Right cardiac atrium (tissue), 5 donors: ENCODE measurements at regions not wholly inside any gene's neighbourhood (a gene's known extent, or its start where the extent isn't known, plus 50 kb on each side); places are given as distances from the start of the nearest gene placed in this dataset.
A peak's percentile ranks its signal among the peaks of the same experiment; 100 is the strongest.

Experiments used
- ATAC-seq, 2 donors: fragments of 200-7000 bp; cut with Tn5 transposase; one replicate each; pipeline versions ENCODE4 v1.8.0 to v1.9.1; 2020; ENCODE audit warnings: moderate library complexity in 2 of 2, mild to moderate bottlenecking in 1 of 2
- DNase-seq, 3 donors: peaks; one replicate each; pipeline ENCODE4 v3.0.0-alpha.2; 2020
- H3K27ac ChIP-seq: one replicate; pipeline ENCODE4 v1.5.1; 2013; ENCODE audit warnings: mild to moderate bottlenecking, low read length, control low read depth, moderate library complexity
- H3K27me3 ChIP-seq: one replicate; pipeline ENCODE4 v1.6.1; 2013; ENCODE audit not compliant: control insufficient read depth, insufficient read depth
- H3K4me1 ChIP-seq: one replicate; pipeline ENCODE4 v1.6.1; 2013; ENCODE audit warnings: low read length; ENCODE audit not compliant: control insufficient read depth, insufficient read depth
- H3K4me3 ChIP-seq: one replicate; pipeline ENCODE4 v1.5.1; 2013; ENCODE audit warnings: low read length, control low read depth
- H3K9me3 ChIP-seq: one replicate; pipeline ENCODE4 v1.6.1; 2013; ENCODE audit warnings: low read length; ENCODE audit not compliant: control insufficient read depth
- WGBS: extraction: QIAGEN DNeasy Blood & Tissue Kit; methylation state at CpG from one replicate; pipeline ENCODE4 v1.1.7; 2013; 5-methylcytosine and 5-hydroxymethylcytosine counted together
- intact Hi-C, 4 donors: fragments of 100-400 bp; cut with DNase I; formaldehyde crosslinking; loops; one replicate each; pipeline versions ENCODE4 v1.11.0 to v1.14.0; 2022 to 2023
- donor health status: healthy with polysubstance abuse.
- donor health status: DM: no; HTN: yes; CAD: no.
- donor health status: DM: no; HTN: no; CAD: no.
- donor health status: DM: no; HTN: yes; CAD: no; lungs with severe emphysema.
- donor health status: DM: yes; HTN: yes; CAD: no.

DNA sequence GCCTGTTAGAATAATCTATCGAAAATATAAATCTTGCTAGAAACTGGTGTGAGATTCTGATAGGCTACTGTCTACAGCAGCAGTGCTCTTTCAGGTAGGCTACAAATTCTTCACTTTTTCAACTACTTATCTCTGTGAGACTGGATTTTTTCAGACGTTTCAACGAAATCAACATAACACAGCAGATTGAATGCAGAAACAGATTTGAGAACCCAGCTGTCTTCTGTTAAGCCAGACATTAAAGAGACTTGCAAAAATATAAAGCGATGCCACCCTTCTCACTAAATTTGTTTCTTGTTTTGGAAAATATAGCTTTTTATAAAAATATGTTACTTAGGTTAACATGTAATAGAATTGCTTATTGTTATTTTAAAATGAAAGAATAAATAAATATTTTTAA is 140.6 kb upstream of the PHACTR1 start:
- WGBS: 73% methylated on average over 4 of the region's 4 CpGs
- intact Hi-C loops: no loop called here
- DNase-seq (no peak), ATAC-seq (no peak)
- Histone ChIP-seq H3K27ac (no peak overlapping the region), H3K27me3 (no peaks in the 10 kb centered on the region), H3K9me3 (no peaks in the 10 kb centered on the region), H3K4me1 (no peaks in the 10 kb centered on the region), H3K4me3 (no peak overlapping the region)

DNA sequence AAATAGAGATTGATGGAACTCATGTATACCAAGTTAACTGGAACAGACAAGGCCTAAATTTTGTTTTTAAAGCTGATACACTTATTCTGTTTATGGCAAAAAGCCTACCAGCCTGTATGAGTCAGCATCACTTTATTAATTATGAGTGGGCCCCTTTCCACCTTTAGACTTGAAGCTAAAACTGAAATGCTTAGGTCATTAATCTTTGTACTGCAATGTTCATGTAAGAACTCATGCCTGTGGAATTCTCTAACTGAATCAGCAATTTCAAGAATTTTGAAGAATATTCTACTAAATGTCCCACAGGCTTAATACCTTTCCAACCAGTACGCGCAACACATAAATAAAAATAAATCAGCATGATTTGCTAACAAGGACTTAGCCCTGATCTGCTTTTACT is 140.2 kb upstream of the PHACTR1 start:
- Histone ChIP-seq H3K27me3 (no peaks in the 10 kb centered on the region), H3K4me1 (no peaks in the 10 kb centered on the region), H3K27ac (no peak overlapping the region), H3K4me3 (no peak overlapping the region), H3K9me3 (no peaks in the 10 kb centered on the region)
- 96% methylated on average over 2 of the region's 2 CpGs for WGBS
- intact Hi-C loops: no loop called here
- ATAC-seq: no peak
- DNase-seq: no peak

DNA sequence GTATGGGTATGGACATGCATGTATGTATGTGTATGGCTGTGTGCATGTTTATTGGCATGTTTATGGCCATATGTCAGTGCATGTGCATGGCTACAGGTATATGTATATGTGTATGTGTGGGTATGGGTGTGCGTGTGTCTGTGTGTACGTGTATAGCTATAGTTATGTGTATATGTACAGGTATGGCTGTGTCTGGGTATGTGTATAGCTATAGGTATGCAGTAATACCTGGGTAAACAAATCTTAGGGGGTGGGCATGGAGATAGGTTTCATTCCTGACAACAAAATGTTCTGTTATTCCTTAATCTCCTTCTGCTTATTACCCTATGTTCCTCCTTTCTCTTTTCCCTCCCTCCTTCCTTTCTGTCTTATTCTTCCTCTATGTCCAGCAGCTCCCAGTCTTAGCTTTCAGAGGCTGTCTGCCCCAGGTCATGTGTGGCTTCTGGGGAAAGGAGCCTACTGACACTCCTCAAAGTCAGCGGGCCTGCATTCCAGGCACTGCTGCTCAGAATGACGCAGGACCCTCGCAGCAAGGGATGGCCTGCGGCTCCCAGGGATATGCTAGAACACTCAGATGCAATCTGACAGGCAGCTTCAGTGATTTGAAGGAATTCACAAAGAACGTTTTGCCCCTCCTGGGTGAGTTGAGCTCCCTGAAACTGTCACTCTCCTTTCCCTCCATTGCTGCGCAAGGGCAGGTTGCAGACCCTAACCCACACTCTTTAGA is 139.3 kb upstream of the PHACTR1 start:
- no peaks in the 10 kb centered on the region for H3K27me3 ChIP-seq
- intact Hi-C loops: no loop called here
- ATAC-seq: no peak
- H3K9me3 ChIP-seq: no peaks in the 10 kb centered on the region
- H3K27ac ChIP-seq: no peak overlapping the region
- 74% methylated on average over 8 of the region's 8 CpGs for WGBS
- DNase-seq: no peak
- no peak overlapping the region for H3K4me3 ChIP-seq
- H3K4me1 ChIP-seq: no peaks in the 10 kb centered on the region

DNA sequence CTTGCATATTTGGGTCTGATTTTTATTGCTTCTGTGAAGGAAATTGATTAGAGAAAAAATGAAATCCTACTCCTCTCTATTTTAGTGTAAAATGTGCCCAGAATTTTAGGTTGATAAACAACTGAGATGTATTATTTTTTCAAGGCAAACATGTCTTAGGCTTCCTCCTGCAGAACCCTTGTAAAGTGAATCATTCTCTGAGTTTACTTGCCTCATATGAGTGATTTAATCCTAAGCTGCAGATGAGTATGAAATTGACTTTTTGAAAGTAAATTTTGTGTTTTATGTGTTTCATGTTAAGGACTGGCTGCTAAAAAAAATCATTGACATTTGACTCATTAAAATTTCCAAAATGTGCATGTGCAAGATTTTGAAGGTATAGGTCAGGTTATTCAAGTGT is 138.5 kb upstream of the PHACTR1 start:
- Histone ChIP-seq H3K4me1 (no peaks in the 10 kb centered on the region), H3K27me3 (no peaks in the 10 kb centered on the region), H3K27ac (no peak overlapping the region), H3K9me3 (no peaks in the 10 kb centered on the region), H3K4me3 (no peak overlapping the region)
- ATAC-seq (no peak), DNase-seq (no peak)
- intact Hi-C loops: no loop called here

DNA sequence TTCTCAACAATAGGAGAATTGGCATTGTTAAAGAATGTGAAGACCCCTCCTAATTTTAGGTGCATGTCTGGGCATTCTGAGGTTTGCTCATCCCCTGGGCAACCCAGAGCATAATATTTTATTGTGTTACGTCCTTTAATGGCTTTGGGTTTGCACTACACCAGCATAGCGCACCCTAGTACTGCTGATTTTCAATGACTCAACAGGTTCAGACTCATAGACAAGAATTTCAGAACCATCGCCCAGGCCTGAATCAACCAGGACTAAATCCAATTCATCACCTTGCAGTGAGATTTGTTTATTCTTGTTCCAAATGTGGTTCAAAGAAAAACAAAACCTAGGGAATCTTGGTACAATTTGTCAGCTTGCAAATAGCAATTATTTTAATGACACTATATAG is 137.8 kb upstream of the PHACTR1 start:
- Histone ChIP-seq H3K4me3 (no peak overlapping the region), H3K27ac (no peak overlapping the region), H3K27me3 (no peaks in the 10 kb centered on the region), H3K9me3 (no peaks in the 10 kb centered on the region), H3K4me1 (no peaks in the 10 kb centered on the region)
- no peak for ATAC-seq
- intact Hi-C loops: no loop called here
- WGBS: 95% methylated on average over 3 of the region's 3 CpGs
- no peak for DNase-seq

DNA sequence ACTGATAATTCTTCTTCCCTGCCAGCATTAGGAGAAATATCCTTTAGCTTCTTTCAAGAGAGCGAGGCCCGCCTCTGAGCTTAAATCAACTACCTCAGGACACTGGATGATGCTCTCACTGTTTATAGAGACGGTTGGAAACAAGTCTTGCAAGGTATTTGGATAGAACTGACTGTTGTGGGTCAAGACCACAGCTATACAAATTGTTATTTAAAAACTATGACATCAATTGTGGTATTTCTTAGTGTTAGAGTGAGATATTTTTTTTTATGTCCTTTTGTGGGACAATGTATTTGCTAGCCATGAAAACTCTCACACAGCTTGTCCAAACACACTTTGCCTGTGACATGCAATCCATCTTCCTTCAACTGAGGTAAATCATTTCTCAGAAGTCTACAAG is 136.3 kb upstream of the PHACTR1 start:
- DNase-seq: no peak
- H3K27me3 ChIP-seq: no peaks in the 10 kb centered on the region
- no peak overlapping the region for H3K4me3 ChIP-seq
- intact Hi-C loops: no loop called here
- ATAC-seq: no peak
- H3K4me1 ChIP-seq: no peaks in the 10 kb centered on the region
- H3K9me3 ChIP-seq: no peaks in the 10 kb centered on the region
- WGBS: 95% methylated on average over 3 of the region's 3 CpGs
- H3K27ac ChIP-seq: no peak overlapping the region

DNA sequence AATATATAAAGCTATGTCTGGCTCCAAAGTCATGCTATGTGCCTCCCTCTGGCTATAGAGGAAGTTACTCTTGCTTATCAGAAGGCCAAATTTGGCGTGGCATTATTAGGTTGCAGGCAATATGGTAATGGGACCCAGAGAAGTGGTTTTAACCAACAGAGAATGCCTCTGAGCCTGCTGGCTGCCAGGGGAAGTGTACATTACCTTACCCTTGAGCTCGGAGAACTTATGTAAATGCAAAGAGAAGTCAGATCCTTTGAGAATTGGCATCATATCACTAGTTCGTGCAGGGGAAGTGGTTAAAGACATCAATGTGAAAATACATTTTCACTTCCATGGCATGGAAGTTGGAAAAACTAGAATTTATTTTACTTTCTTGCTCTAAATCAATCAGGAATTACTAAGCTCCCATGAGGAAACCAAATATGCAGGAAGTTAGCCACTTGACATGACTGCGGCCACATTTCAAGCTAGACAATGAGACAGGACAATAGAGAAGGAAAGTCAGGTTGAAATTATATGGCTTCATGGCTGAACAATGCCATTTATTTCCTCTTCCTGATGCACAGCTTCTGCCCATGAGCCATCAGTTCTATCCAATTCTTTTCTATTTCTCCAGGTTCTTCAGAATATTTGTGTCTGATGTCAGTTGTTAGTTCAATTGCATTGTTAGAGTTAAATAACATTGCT is 134.0 kb upstream of the PHACTR1 start:
- intact Hi-C loops: no loop called here
- peaks cover 3% of the 10 kb centered on the region for H3K4me1 ChIP-seq
- no peak overlapping the region for H3K27ac ChIP-seq
- DNase-seq: no peak
- no peaks in the 10 kb centered on the region for H3K27me3 ChIP-seq
- no peak overlapping the region for H3K4me3 ChIP-seq
- no peak for ATAC-seq
- WGBS: 75% methylated on average over 4 of the region's 4 CpGs
- no peaks in the 10 kb centered on the region for H3K9me3 ChIP-seq

DNA sequence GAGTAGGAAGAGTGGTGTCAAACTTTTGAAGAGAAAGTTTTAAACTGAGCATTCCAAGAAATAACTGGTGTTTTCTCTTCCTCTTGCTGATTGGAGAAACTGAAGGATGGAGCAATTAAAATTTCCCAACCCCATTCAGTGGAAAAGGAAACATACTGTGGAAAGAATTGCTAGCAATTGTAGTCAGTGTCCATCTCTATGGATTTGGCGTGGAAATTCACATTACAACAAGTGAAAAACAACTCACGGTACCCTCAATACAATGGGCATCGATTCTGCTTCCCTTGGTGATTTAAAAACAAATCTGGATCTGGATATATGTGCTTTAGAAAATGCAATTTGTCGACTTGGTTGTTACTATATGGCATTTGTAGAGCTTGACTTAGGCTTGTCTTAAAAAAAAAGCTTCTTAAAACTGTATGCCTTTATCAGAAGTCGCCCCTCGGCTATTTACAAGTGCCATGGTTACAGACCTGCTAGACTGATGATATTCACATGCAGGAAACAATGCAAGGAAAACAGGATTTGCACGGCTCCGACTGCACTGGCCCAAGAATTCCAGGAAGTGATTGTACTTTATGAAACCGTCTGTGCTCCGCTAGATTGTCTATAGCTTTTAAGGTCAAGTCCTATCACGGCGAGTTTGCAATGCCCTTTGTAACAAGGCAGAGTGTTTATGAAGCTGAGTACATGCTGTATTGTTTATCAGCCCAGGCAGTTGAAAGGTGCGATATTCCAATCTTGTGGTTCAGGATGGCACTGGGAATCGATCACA is 131.7 kb upstream of the PHACTR1 start:
- no peak overlapping the region for H3K4me3 ChIP-seq
- 49% methylated on average over 14 of the region's 14 CpGs for WGBS
- peak in 1 of 3 donors; percentile 14 for DNase-seq

DNA sequence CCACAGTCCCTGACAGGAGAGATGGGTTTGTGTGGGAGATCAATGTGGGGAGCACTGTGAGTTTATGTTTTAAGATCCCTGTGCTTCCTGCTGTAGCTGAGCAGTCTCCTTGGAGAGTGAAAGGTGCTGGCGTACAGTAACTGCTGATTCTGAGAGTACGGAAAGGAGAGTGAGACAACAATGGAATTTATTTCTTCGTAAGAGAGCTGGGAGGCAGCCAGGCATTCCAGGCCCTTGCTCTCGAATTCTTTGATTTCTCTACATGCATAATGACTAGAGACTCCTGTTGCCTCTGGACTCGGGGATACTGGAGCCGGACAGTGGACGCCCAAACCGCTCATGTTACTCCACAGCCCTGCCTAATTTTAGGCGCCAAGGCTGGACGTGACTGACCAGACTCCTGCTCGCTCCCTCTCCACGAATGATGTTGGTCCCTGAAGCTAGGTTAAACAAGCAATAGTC is 131.0 kb upstream of the PHACTR1 start:
- Histone ChIP-seq H3K9me3 (no peaks in the 10 kb centered on the region), H3K27me3 (no peaks in the 10 kb centered on the region), H3K4me1 (peaks cover 3% of the 10 kb centered on the region), H3K4me3 (no peak overlapping the region), H3K27ac (peak overlapping the region; percentile 69)
- ATAC-seq: peak; percentile 78 to 82
- peak; percentile 29 to 57 (median 49) for DNase-seq
- intact Hi-C loops: no loop called here
- WGBS: 30% methylated on average over 12 of the region's 12 CpGs

More for the DNA sequence above, 131.7 kb upstream of the PHACTR1 start:
- ATAC-seq: peak; percentile 75 to 86
- H3K4me1 ChIP-seq: peaks cover 3% of the 10 kb centered on the region
- intact Hi-C loops: no loop called here
- no peaks in the 10 kb centered on the region for H3K27me3 ChIP-seq
- peak overlapping the region; percentile 69 for H3K27ac ChIP-seq
- H3K9me3 ChIP-seq: no peaks in the 10 kb centered on the region

DNA sequence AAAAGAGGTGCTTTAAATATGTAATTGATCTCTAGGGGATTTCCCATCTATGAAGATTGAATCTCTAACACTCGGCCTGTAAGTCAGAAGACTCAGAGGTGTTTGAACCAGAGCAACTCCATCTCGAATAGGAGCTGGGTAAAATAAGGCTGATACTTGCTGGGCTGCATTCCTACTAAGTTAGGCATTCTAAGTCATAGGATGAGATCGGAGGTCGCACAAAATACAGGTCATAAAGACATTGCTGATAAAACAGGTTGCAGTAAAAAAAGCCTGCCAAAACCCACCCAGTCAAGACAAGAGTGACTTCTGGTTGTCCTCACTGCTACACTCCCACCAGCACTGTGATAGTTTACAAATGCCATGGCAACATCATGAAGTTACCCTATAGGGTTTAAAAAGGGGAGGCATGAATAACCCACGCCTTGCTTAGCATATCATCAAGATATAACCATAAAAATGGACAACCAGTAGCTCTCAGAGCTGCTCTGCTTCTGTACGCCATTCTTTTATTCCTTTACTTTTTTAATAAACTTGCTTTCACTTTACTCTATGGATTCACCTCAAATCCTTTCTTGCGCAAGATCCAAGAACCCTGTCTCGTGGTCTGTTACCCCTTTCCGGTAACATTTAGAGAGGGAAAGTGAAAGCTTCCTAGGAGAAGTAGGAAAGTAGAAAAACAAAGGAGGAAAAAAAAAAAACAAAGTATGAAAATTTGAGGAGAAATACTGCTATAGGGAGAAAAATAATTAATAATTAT is 129.7 kb upstream of the PHACTR1 start:
- DNase-seq (no peak), ATAC-seq (no peak)
- H3K9me3 ChIP-seq: no peaks in the 10 kb centered on the region
- no peak overlapping the region for H3K4me3 ChIP-seq
- peaks cover 3% of the 10 kb centered on the region for H3K4me1 ChIP-seq
- intact Hi-C loops: no loop called here
- 86% methylated on average over 9 of the region's 9 CpGs for WGBS
- no peaks in the 10 kb centered on the region for H3K27me3 ChIP-seq
- no peak overlapping the region for H3K27ac ChIP-seq
